ENCODE measurements at regions not wholly inside any gene's neighbourhood (a gene's known extent, or its start where the extent isn't known, plus 50 kb on each side); places are given as distances from the start of the nearest gene placed in this dataset.

GRCh38 chr10:76787746-76788451 lies 849.7 kb downstream of the KCNMA1 start (continued):
- TF ChIP-seq BCL11A (IDR thresholded peaks at IDR 0.05; ENCODE audit: low read depth in 2 of 2, low read length in 2 of 2) (no peak), PHF8 (conservative IDR thresholded peaks at IDR 0.05; ENCODE audit: low read depth, low read length) (no peak), EGR1 (IDR thresholded peaks at IDR 0.05; ENCODE audit: borderline replicate concordance, low read depth, low read length) (no peak), EZH2 (IDR thresholded peaks at IDR 0.05; ENCODE audit: low read depth, low read length, severe bottlenecking) (no peak), SAP30 (IDR thresholded peaks at IDR 0.05; ENCODE audit: insufficient read depth, insufficient replicate concordance, low read length) (no peak), CHD2 (IDR thresholded peaks at IDR 0.05; ENCODE audit: low read length) (no peak)
